AG09309 (cell line): ENCODE measurements at regions not wholly inside any gene's neighbourhood (a gene's known extent, or its start where the extent isn't known, plus 50 kb on each side); places are given as distances from the start of the nearest gene placed in this dataset.

ENCODE experiments used
- DNase-seq: peaks from one replicate; pipeline ENCODE4 v3.0.0-alpha.2; 2010; ENCODE audit warnings: low read depth
- H3K4me3 ChIP-seq: 2 replicates; pipeline ENCODE4 v1.5.1; 2011; ENCODE audit warnings: mild to moderate bottlenecking, low read depth, low read length, moderate library complexity; ENCODE audit not compliant: control insufficient read depth
- CTCF ChIP-seq: IDR thresholded peaks from 2 replicates; pipeline ENCODE4 v1.5.1; 2011; ENCODE audit warnings: mild to moderate bottlenecking, low read depth, low read length, inconsistent platforms; ENCODE audit not compliant: insufficient read depth, control insufficient read depth; ENCODE audit errors: missing control alignments

GRCh38 chr21:31609081-31609480 lies 50.4 kb upstream of the SOD1 start:
- DNase-seq = no peak
- TF ChIP-seq CTCF = no peak
- no peak overlapping the region for H3K4me3 ChIP-seq

GRCh38 chr21:31607791-31608190 lies 51.7 kb upstream of the SOD1 start:
- TF ChIP-seq CTCF = no peak
- no peak for DNase-seq
- no peak overlapping the region for H3K4me3 ChIP-seq

GRCh38 chr21:31606081-31606874 lies 53.2 kb upstream of the SOD1 start:
- no peak for TF ChIP-seq CTCF
- no peak for DNase-seq
- H3K4me3 ChIP-seq = no peak overlapping the region

GRCh38 chr21:31604591-31605190 lies 54.8 kb upstream of the SOD1 start:
- H3K4me3 ChIP-seq = no peak overlapping the region
- TF ChIP-seq CTCF = peak; percentile 85
- peak; percentile 27 for DNase-seq

GRCh38 chr21:31599563-31599962 lies 59.9 kb upstream of the SOD1 start:
- no peak for TF ChIP-seq CTCF
- DNase-seq = no peak
- H3K4me3 ChIP-seq = no peak overlapping the region

GRCh38 chr21:31599013-31599412 lies 60.5 kb upstream of the SOD1 start:
- DNase-seq = no peak
- TF ChIP-seq CTCF = no peak
- H3K4me3 ChIP-seq = no peak overlapping the region

GRCh38 chr21:31597683-31598082 lies 61.8 kb upstream of the SOD1 start:
- DNase-seq = no peak
- TF ChIP-seq CTCF = no peak
- no peak overlapping the region for H3K4me3 ChIP-seq
